Anterior cingulate cortex (tissue), 58 donors: ENCODE measurements at regions not wholly inside any gene's neighbourhood (a gene's known extent, or its start where the extent isn't known, plus 50 kb on each side); places are given as distances from the start of the nearest gene placed in this dataset.

Experiments
- DNase-seq, 58 donors: peaks; one replicate each; lab custom pipeline; 2025; lab: John Stamatoyannopoulos, UW

DNA sequence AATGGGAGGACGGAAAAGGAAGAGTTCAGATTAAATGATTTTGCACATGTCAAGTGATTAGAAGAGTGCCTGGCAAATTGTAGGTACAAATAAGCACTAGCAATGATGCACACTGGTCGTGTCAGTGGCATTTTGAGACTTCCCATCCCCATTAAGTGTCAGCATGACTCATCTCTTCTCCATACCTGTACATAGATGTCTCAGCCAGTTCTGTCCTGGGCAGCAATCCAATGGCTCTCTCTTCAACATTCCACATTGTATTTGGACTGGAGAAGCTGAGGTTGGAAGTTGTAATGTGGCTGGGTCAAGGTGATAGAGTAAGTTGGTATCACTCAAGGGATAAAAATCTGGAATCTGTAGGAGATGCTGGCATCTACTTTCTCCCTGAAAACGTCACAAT is 742.7 kb downstream of the VRK1 start:
- DNase-seq, result no peak

DNA sequence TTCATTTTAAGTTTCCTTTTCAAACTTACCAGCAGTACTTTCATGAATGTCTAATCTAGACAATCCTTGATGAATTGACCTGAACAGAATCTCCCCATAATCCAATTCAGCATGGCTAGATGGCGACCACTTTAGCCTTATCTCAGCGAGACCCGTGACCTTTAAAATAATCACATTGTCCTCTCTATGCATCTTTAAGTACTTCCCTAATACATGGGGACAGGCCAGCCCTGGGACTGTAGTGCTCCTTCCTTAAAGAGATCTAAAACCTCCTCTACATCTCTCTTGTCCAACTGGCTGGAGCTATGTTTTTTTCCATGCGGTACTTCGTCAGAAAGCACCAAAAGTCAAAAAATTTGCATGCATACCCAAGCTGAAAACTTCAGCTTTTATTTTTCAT is 746.0 kb downstream of the VRK1 start:
- no peak for DNase-seq

DNA sequence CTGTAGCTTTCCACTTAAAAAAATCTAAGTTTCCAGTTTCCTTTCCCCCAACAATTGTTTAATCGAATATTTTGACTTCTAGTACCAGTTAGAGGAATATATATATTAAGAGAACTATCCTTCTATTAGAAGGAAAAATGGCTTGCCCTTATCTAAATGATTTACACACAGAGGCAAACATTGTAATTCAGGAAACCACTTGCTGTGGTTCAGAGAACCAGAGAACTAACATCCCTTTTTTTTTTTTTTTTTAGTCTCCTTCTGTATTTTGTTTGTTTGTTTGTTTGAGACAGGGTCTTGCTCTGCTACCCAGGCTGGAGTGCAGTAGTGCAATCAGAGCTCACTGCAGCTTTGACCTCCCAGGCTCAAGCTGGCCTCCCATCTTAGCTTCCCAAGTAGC is 746.6 kb downstream of the VRK1 start:
- DNase-seq, result no peak

DNA sequence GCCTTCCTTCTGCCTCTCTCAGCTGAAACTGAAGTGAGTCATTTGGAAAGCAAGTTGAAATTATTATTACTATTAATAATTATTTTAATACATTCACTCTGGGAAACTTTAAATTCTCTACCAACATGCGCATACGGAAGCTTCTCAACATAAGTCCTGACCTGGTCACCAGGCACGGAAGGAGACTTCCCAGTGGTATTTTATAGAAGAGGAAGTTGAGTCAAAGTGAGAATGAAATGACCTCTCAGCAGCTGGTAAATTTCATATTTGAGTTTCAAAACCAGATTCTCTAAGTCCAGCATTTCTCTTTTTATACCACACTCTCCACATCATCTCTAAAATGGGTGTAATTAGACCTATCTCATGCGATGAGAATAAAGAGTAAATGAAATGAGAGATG is 747.4 kb downstream of the VRK1 start:
- DNase-seq, result no peak

DNA sequence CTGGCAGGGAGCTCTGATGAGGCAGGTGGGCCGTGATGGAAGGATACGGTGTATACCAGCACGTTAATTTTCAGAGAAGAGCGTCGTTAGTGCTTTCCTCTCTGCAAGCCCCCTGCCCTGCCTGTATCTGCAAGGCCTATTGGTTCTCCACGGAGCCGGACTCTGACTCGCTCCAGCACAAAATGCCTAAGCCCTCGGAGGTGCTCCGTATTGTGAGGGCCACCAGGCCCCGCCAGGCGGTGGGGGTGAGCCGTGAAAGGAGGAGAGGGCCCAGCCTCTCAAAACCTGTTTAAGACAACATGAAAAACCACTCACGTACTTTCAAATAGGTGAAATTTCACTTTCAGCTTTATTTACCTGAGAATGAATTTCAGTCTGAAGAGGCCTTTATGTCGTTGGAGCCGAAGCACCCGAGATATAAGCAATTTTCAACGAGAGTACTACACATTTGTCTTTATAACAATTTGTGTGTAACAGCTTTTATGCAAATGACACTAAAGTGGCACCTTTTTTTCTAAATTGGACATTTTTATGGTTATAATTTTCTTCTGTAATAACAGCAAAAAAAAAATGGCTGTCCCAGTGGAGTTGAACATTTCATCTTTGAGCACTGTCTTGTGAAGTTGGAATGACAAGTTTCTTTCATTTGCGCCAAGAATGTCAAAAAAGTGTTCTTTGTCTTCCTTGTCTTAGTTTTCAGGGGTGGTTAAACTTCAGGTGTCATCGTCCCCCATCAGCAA is 749.5 kb downstream of the VRK1 start:
- no peak for DNase-seq

DNA sequence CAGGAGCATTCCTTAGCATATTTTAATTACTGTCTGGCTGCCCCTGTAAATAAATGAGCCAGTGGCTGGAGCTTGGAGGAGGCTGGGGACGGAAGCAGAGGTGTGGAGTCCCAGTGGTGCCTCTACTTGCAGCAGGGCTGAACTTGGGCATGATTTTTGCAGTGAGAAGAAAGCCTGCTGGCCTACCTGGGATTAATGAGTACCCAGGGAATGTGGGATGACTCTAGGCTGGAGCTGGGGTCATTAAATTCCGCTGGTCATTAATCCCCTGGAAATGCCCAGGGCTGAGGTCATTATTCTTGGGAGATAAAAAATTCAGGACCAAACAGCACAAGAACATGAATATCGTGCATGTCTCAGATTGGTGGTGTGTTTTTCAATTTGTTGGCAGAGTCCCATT is 753.3 kb downstream of the VRK1 start:
- no peak for DNase-seq

DNA sequence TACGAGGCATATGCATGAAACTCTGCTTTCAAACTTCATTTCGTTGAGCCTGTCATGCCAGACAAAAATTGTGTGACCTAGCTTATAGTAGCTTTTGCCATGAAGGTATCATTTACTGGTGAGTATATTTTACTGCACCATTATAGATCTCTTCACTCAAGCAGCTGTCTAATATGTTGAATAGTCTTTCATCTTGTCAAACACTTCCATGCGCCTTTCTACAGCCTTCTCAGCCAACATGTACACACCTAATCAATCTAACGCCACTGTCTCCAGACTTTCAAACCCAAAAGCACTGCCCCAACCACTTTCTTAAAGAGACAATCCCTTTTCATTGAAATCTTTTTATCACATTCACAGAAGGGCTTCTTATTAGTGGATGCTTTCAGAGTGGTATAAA is 757.4 kb downstream of the VRK1 start:
- DNase-seq, result no peak

DNA sequence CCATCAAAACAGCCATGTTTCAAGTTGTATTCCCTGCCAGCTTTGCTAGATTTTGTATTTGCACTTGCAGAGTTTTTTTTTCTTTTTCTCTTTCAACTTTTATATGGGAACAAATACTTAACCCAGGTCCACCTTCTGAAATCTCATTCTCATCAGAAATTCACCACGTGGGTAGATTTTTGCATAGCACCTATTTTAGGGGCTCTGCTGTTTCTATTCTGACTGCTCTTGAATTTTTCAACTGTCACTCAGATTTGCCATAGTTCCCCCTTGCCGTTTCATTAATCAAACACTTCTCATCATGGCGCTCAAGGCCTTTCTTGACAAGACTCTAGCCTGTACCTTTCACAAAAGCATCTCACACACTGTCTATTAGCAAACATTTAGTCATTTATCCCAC is 767.2 kb downstream of the VRK1 start:
- DNase-seq, result no peak

DNA sequence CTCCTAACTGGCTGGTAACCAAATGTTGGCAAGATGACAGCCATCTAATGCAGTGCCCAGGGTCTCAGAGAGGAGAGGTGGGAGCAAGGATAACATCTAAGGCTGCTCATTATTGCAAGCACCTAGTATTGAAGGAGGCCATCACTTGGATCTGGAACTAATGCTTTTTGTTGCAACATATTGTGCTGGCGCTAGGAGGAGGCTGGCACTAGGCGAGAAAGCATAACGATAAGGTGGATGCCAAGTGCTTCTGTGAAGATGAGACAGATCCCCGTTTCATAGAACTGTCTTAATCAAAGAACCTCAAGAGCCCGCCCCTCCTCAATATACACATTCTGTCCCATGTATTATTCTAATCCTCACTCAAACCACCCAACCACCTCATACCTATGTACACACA is 774.0 kb downstream of the VRK1 start:
- DNase-seq, result no peak

DNA sequence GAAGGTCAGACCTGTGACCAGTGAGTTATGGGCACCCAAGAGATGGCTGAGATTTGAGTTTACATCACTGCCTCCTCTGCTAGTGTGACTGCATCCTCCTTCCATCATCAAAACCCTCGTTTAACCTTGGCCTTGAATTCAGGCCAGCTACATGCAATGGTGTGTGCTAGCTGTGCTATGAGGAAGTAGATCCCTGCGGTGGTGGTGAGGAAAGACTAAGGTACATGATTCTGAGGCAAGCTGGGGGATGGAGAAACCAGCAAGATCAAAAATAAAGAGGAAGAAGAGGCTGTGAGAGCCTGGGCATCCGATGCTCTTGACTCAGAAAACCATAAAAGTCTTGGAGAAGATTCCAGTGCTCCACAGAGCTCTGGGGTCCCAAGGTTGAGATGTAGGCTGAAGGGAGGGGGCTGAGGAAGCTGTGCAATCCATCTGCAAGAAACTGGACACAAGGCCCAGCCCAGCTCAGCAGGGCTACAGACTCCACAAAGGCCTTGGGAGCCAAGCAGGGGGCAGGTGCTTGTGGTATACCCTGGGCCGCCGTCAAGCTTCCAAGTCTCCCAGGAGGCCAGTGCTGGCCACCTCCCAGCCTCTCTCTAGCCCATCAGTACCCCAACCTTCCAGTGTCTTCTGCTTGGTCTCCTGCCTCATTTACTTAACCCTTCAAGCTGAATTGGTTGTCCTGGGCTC is 774.8 kb downstream of the VRK1 start:
- DNase-seq, result no peak

DNA sequence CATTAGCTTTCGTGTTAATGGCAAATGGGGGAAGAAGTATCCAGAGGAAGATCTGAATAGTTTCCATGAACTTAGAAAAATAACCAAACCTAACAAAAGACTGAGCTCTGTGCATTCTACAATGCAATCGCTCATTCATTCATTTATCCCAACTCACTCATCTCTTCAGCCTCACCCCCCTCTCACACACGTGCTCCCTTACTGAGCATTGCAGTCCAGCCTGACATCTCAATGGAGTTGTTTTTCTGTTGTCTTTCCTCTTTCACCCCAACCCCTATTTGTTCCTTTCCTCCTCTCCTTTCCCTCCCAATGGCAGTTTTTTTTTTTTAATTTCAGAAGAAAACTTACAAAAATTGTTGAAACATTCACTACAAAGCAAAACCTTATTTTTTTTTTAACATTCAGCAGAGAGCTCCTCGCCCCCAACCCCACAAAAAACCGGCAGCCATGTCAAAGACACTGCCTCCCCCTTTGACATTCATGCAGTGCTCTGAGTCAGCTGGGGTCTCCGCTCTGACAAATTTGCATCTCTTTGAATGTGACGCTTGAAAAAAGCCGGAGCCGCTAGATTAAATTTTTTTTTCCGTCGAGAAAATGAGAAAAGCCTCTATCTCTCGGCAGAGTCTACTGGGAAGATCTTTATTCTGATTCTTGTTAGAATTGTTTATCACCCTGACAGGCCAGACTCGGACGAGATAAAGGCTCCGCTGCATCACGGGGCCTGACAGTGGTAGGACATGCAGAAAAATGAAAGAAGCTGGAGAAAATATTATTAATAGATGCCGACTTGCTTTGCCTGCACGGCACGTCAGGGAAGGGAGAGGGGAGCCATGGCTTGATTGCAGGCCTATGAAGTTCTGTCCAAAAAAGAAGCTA is 775.6 kb downstream of the VRK1 start:
- no peak for DNase-seq

DNA sequence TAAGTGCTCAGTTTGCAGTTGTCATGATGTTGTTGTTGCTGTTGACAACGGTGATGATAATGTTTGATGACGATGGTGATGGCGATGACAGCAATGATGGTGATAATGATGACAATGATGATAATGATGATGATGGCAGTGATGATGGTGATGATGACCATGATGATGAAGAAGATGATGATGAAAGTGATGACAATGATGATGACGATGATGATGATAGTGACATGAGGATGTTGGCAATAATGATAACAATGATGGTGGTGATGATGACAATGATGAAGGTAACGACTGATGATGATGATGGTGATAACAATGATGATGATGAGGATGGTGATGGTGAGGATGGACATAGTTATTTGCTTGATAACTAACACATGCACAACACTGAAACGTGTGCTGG is 778.5 kb downstream of the VRK1 start:
- no peak for DNase-seq

DNA sequence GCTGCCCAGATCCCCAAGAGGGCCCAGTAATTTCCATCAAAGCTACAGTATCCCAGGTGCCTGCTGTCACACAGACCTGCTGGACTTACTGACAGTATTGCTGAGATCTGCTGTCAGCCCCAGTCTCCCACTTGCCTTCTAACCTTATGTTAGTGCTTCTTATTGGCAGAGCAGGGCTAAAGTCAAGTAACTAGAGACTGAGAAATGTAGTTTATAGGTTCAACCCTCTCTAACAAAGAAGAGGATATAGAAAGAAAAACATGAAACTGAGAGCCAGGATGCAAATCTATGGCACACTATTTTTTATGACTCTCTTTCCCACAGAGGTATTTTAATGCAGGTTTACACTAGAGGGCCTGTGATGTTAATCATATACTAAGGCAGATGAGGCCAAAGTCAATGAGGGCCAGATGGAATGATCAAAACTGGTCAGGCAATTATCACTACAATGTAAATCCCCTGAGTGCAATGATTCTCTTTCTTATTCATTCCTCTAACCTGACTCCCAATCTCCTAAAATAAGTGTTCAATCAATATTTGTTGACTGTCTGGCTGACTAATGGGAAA is 781.9 kb downstream of the VRK1 start:
- no peak for DNase-seq

DNA sequence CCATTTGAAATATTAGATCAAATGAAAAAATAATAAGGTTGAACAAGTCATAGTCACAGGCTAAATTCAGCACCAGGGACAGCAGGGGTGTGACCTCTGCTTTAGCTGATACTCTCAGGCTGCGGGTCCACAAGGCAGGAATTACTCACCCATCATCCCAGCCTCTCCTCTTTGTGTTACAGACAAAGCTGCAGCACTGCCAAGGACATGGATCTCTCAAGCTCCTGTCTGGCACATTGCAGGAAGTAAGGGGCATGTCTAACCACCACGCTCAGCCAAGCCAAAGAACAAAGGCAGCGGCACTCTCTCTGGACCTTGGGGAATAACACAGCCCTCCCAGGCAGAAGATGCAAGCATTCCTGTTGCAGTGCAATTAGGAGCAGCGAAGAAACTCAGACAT is 783.8 kb downstream of the VRK1 start:
- DNase-seq, result no peak

DNA sequence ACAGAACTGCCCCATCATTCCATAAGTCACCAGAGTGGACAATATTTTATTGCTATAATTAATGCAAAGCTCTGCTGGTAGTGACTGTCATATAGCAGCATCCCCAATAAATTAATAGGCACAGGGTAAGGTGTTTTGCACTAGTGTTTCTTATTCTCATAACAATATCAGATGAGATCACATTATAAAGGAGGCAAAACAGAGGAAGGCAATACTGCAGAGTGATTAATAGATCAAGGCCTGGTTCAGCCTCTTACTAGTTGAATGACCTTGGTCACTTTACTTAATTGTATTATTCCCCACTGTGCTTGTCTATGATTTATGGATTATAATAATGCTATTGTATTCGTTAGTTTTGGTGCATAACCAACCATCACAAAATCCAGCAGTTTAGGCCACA is 784.8 kb downstream of the VRK1 start:
- no peak for DNase-seq

DNA sequence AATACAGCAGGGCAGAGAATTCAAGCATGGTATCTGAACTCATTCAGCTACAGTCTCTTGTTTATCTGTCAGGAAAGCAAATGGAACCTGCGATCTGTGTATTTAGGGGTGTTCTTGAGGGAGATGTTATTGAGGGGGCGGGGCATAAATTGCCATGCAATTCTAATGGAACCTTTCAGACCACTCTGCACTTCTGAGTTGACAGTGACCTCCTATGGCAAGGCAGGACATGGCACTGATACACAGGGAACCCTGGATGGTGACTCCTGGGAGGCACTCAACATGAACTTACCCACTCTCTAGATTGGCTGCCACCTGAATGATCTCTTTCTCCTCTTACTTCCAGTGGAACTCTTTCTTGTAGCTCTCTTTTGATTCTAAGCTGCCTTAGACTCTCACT is 787.3 kb downstream of the VRK1 start:
- no peak for DNase-seq

DNA sequence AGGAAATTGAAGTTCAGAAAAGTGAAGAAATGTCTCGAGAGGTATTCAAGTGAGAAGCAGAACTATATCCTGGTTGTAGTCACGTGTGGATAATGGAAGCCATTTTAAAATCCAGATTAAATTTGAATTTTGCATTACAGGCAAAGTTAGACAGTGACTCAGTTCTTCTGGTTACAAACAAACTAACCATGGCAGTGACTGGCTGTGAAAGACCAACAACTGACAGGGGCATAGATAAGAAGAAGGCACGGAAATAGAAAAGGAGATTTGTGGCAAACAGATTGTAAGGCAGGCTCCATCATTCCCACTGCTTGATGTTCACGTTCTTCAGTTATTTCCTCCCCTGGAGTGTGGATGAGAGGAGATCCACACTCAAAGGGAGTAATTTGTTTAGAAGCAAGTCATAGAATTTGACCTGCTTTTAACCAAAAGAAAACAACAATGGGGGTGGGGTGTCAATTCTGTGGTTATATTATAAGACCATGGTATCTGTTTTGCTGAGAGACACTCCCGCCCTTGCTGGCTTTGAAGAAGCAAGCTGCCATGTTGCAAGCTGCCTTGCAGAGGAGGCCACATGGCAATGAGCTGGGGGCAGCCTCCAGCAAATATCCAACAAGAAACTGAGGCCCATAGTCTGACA is 795.3 kb downstream of the VRK1 start:
- no peak for DNase-seq

DNA sequence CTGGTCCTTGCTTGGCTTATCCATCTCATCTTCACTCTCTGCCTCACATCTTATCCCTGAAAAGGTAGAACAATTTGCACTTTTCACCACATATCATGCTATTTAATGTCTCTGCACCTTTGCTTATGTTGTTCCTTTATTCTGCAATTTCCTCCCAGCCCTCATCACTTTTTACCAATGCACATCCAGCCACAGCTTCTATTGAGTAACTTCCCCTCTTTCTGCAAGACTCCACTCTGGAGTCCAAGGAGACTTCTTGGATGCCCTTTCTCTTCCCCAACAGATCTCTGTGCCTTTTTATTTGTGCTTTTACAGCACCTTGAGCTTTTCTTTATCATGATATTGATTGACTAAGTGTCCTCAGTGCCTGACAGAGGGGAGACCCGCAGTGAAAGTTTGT is 797.1 kb downstream of the VRK1 start:
- no peak for DNase-seq

DNA sequence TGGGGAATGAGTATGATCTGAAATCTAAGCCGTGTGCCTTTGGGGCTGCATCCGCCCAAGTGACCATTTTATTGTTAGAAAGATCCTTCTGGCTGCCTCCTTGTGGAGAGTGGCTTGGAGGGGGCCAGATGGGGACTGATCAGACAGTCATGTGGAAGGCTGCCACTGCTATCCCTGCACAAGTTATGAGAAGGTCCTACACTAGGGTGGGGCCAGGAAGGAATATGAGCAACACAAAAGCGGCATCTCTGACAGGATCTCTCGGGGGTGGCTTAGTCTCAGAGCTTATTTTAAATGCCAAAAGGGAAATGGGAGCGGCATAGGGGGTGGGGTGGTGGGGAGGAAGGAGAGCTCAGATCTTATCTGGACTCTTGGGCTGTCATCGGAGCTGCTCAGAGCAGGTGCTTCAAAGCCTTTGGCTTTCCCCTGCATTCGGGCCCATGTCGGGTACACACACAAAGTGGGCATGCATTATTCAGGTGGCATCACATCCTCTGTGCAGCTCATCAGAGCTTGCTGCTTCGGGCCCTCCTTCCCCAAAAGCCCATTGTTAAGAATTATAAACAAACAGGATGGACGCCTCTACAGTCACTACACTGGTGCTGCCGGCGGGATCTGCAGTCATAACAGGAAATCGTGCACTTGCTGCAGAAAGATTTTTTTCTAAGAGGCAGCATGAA is 805.4 kb downstream of the VRK1 start:
- DNase-seq, result no peak

DNA sequence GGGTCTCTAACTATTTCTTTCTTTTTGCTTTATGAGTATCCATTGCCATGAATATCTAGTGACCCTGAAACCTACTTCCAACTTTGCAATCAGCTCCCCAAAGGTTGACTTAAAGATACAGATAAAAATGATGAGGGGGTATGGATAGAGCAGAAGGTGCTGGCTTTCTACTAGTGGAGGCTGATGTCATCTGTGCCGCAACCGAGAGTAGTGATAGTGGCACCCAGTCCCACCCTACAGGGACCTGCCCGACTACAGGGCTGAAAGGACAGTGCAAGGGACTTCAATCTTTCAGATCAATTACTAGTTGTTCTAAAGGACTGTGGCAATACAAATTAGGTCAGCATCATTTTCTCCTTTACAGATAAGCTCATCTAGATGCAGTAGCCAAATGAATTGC is 806.0 kb downstream of the VRK1 start:
- no peak for DNase-seq
